Heart right ventricle (tissue), 16 donors: ENCODE measurements at regions not wholly inside any gene's neighbourhood (a gene's known extent, or its start where the extent isn't known, plus 50 kb on each side); places are given as distances from the start of the nearest gene placed in this dataset.
"Not testable (repeated sequence)": the region's sequence is repeated elsewhere in the genome, so short reads cannot be mapped to it uniquely, and the experiment has no call there.

ENCODE experiments used
- ATAC-seq, 8 donors: fragments of 200-7000 bp; cut with Tn5 transposase; one replicate each; pipeline ENCODE4 v1.9.1; 2020; ENCODE audit warnings: mild to moderate bottlenecking in 8 of 8, moderate library complexity in 8 of 8, moderate number of reproducible peaks in 1 of 8
- DNase-seq, 2 donors: peaks; one replicate each; pipeline ENCODE4 v3.0.0-alpha.2; 2020
- H3K27ac ChIP-seq, 10 donors: fragments of 200-600 bp; sonication (generic) in 2 of 10; one replicate each; pipeline versions ENCODE4 v1.5.0 to v1.8.0; 2020 to 2022; ENCODE audit warnings: mild to moderate bottlenecking in 3 of 10
- H3K27me3 ChIP-seq, 7 donors: fragments of 200-600 bp; one replicate each; pipeline ENCODE4 v1.8.0; 2021 to 2022; ENCODE audit warnings: mild to moderate bottlenecking in 2 of 7
- H3K36me3 ChIP-seq, 9 donors: fragments of 200-600 bp; sonication (generic) in 1 of 9; one replicate each; pipeline versions ENCODE4 v1.5.0 to v1.8.0; 2020 to 2022; ENCODE audit warnings: mild to moderate bottlenecking in 2 of 9
- H3K4me1 ChIP-seq, 9 donors: fragments of 200-600 bp; sonication (generic) in 1 of 9; one replicate each; pipeline versions ENCODE4 v1.5.0 to v1.8.0; 2020 to 2022; ENCODE audit warnings: mild to moderate bottlenecking in 4 of 9
- H3K4me3 ChIP-seq, 10 donors: fragments of 200-600 bp; sonication (generic) in 2 of 10; one replicate each; pipeline versions ENCODE4 v1.5.0 to v1.8.0; 2020 to 2022; ENCODE audit warnings: mild to moderate bottlenecking in 7 of 10, moderate library complexity in 2 of 10
- H3K9me3 ChIP-seq, 11 donors: fragments of 200-600 bp in 10 of 11; sonication (generic) in 2 of 11; one replicate each; pipeline versions ENCODE4 v1.5.0 to v1.8.0; 2013 to 2022; ENCODE audit warnings: mild to moderate bottlenecking in 2 of 11, control low read depth in 1 of 11, moderate library complexity in 1 of 11
- WGBS, 2 donors: extraction: QIAGEN DNeasy Blood & Tissue Kit; methylation state at CpG; one replicate each; pipeline ENCODE4 v1.1.7; 2013; ENCODE audit warnings: inconsistent platforms in 1 of 2; 5-methylcytosine and 5-hydroxymethylcytosine counted together
- intact Hi-C, 10 donors: fragments of 100-400 bp; cut with DNase I; formaldehyde crosslinking; loops; one replicate each; pipeline versions ENCODE4 v1.11.1 to v1.14.2; 2022
- TF ChIP-seq, protein P1 (sequence below), 9 donors: fragments of 200-600 bp; sonication (generic) in 2 of 9; IDR thresholded peaks; one replicate each; pipeline versions ENCODE4 v1.5.0 to v1.8.0; 2021 to 2022; ENCODE audit warnings: antibody characterized with exemption in 9 of 9, mild to moderate bottlenecking in 5 of 9, moderate library complexity in 1 of 9
- donor health status: Arrhythmogenic right ventricular cardiomyopathy.
- donor health status: ischemic (EF 13 %, LVEDD 7.1; RV severe dilation, severe dysfunction).
- donor health status: healthy with polysubstance abuse.
- donor health status: DM: no; HTN: yes; CAD: no.
- donor health status: DM: no; HTN: no; CAD: no.
- donor health status: ischemic (EF 25% LVEDD 6.9; RV normal size, moderate dysfunction).
- donor health status: ischemic (EF 25% LVEDD 5.7; RV mildly dilated, moderate dysfunction).
- donor health status: healthy.
- donor health status: DM: yes; HTN: yes; CAD: no.
- donor health status: Ischemic cardiomyopathy.
- donor health status: ischemic (EF 35%, LVEDD 5.7; RV mildly dilated, moderate dysfunction).
- donor health status: nonischemic (EF 11% LVEDD 7.7; RV severe dilation, severe dysfunction).
- donor health status: DM: yes; HTN: yes; CAD: no.
- donor health status: PGD.
- donor health status: ischemic (EF 29% LVEDD 5.4; RV normal size, mild dysfunction).
- donor health status: nonischemic (EF 23%, LVEDD 6.1; RV moderate dilation, normal function).

- intact Hi-C loops: no loop called here
- 69 to 79% methylated on average over 1 of the region's 1 CpG for WGBS, 2 donors
- DNase-seq (no peak), ATAC-seq (no peak)
- Histone ChIP-seq H3K9me3 (peaks cover 0 to 3% (median 0%) of the 10 kb centered on the region in 11 donors), H3K27ac (no peak overlapping the region), H3K36me3 (no peaks in the 10 kb centered on the region), H3K4me3 (no peak overlapping the region), H3K27me3 (no peaks in the 10 kb centered on the region), H3K4me1 (no peaks in the 10 kb centered on the region)
- TF ChIP-seq, protein P1, sequence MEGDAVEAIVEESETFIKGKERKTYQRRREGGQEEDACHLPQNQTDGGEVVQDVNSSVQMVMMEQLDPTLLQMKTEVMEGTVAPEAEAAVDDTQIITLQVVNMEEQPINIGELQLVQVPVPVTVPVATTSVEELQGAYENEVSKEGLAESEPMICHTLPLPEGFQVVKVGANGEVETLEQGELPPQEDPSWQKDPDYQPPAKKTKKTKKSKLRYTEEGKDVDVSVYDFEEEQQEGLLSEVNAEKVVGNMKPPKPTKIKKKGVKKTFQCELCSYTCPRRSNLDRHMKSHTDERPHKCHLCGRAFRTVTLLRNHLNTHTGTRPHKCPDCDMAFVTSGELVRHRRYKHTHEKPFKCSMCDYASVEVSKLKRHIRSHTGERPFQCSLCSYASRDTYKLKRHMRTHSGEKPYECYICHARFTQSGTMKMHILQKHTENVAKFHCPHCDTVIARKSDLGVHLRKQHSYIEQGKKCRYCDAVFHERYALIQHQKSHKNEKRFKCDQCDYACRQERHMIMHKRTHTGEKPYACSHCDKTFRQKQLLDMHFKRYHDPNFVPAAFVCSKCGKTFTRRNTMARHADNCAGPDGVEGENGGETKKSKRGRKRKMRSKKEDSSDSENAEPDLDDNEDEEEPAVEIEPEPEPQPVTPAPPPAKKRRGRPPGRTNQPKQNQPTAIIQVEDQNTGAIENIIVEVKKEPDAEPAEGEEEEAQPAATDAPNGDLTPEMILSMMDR (IDR thresholded peaks at IDR 0.05): no peak
Observed at GRCh38 chr4:115514675-115515074, 401.3 kb upstream of the NDST4 start.

DNA sequence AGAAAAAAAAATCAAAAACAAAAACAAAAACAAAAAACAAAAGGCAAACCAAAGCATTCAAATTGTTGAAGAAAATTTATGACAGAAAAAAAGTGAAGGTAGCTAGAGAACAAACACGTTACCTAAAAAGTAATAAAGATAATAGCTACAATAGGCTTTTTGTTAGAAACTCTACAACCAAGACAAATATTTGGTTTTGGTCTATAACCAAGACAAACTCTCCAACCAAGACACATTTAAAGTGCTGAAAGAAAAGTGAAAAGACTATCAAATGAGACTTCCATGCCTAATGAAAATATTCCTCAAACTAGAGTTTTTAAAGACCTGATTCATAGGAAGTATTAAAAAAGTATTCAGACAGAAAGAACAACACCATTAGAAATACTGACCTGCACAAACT, 391.9 kb upstream of the NDST4 start:
- Histone ChIP-seq H3K27me3 (no peaks in the 10 kb centered on the region), H3K9me3 (no peaks in the 10 kb centered on the region), H3K36me3 (no peaks in the 10 kb centered on the region), H3K27ac (no peak overlapping the region), H3K4me1 (no peaks in the 10 kb centered on the region), H3K4me3 (no peak overlapping the region)
- TF ChIP-seq, protein P1 (IDR thresholded peaks at IDR 0.05): no peak
- intact Hi-C loops: no loop called here
- 38 to 48% methylated on average over 1 of the region's 1 CpG for whole genome bisulfite sequencing, 2 donors
- DNase-seq (no peak), ATAC-seq (no peak)

- Histone ChIP-seq H3K36me3 (no peaks in the 10 kb centered on the region), H3K27me3 (no peaks in the 10 kb centered on the region), H3K9me3 (peaks cover 0 to 8% (median 0%) of the 10 kb centered on the region in 11 donors), H3K4me3 (no peak overlapping the region), H3K4me1 (no peaks in the 10 kb centered on the region), H3K27ac (no peak overlapping the region)
- ATAC-seq: no peak
- TF ChIP-seq, protein P1 (IDR thresholded peaks at IDR 0.05): no peak
- intact Hi-C loops: no loop called here
- 32 to 61% methylated on average over 2 of the region's 2 CpGs for WGBS, 2 donors
- no peak for DNase-seq
Observed at GRCh38 chr4:115501656-115502055, 388.2 kb upstream of the NDST4 start.

DNA sequence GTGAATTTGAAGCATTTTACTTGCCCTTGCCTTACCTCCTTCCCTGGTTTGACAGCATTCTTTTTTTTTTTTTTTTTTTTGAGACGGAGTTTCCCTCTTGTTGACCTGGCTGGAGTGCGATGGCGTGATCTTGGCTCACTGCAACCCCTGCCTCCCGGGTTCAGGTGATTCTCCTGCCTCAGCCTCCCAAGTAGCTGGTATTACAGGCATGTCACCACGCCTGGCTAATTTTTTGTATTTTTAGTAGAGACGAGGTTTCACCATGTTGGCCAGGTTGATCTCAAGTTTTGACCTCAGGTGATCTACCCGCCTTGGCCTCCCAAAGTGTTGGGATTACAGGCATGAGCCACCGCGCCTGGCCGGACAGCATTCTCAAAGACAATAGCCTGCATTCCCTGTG, 380.4 kb upstream of the NDST4 start:
- H3K36me3 ChIP-seq, DNase-seq, H3K4me1 ChIP-seq, H3K27ac ChIP-seq, ATAC-seq, H3K4me3 ChIP-seq, intact Hi-C loops, H3K27me3 ChIP-seq: not testable (repeated sequence)
- WGBS, 2 donors: 91% methylated on average over 10 of the region's 10 CpGs
- H3K9me3 ChIP-seq: peaks cover 0 to 45% (median 8%) of the 10 kb centered on the region in 11 donors

GRCh38 chr4:115491686-115492085, 378.3 kb upstream of the NDST4 start:
- WGBS, 2 donors: 44 to 60% methylated on average over 1 of the region's 1 CpG
- Histone ChIP-seq H3K36me3 (no peaks in the 10 kb centered on the region), H3K27ac (no peak overlapping the region), H3K4me1 (no peaks in the 10 kb centered on the region), H3K9me3 (peaks cover 0 to 43% (median 8%) of the 10 kb centered on the region in 11 donors), H3K27me3 (no peaks in the 10 kb centered on the region), H3K4me3 (no peak overlapping the region)
- ATAC-seq: no peak
- DNase-seq: no peak
- intact Hi-C loops: no loop called here
- TF ChIP-seq, protein P1 (IDR thresholded peaks at IDR 0.05): no peak
